HepG2 (cell line): ENCODE measurements at regions not wholly inside any gene's neighbourhood (a gene's known extent, or its start where the extent isn't known, plus 50 kb on each side); places are given as distances from the start of the nearest gene placed in this dataset.

Experiments
- ATAC-seq: fragments of 200-7000 bp; cut with Tn5 transposase; 3 replicates; pipeline ENCODE4 v1.9.1; 2020; ENCODE audit warnings: mild to moderate bottlenecking, moderate library complexity
- BruUV-seq: library from RNA; stranded (reverse); fragments of 400-500 nt; replicated peaks from 2 replicates; lab custom pipeline; 2021; lab: Mats Ljungman, UMichigan
- CTCF ChIA-PET: fragments of 300-600 bp; formaldehyde crosslinking; extraction: SDS; loops from one replicate; lab custom pipeline; 2021; ENCODE audit warnings: low total read pairs, inconsistent platforms, low intra/inter-chr PET ratio; lab: Yijun Ruan, JAX
- POLR2A ChIA-PET: fragments of 350-600 bp; sonication (Branson Sonifier 250); formaldehyde crosslinking; loops from one replicate; lab custom pipeline; 2020; ENCODE audit warnings: antibody characterized with exemption, inconsistent platforms; lab: Yijun Ruan, JAX
- DNase-seq: peaks from one replicate; pipeline ENCODE4 v3.0.0-alpha.2; 2015; ENCODE audit warnings: low spot score
- FAIRE-seq: peaks from 3 replicates; lab custom pipeline; 2011; peaks lifted over from hg19 to GRCh38; lab: Jason Lieb, UNC
- H2AFZ ChIP-seq: one replicate; pipeline ENCODE4 v1.6.1; 2011; ENCODE audit warnings: low read length, inconsistent platforms
- H3K27ac ChIP-seq: fragments of 300-600 bp; 3 replicates; pipeline ENCODE4 v1.8.0; 2011; ENCODE audit warnings: mixed run types, mild to moderate bottlenecking, mixed read lengths, low read length, inconsistent platforms; ENCODE audit not compliant: insufficient read depth; ENCODE audit errors: extremely low read length
- H3K27me3 ChIP-seq, 2 experiments: fragments of 200-600 bp in 1 of 2; 2 replicates in 1 of 2; 3 replicates in 1 of 2; pipeline versions ENCODE4 v1.6.0 to v1.8.0; 2011; ENCODE audit warnings: low read length in 2 of 2, mild to moderate bottlenecking in 2 of 2, moderate library complexity in 2 of 2, inconsistent platforms in 1 of 2; ENCODE audit not compliant: insufficient read depth in 2 of 2, control insufficient read depth in 1 of 2
- H3K36me3 ChIP-seq, 2 experiments: fragments of 200-600 bp in 1 of 2; replicated peaks in 1 of 2; 2 replicates in 1 of 2; 3 replicates in 1 of 2; pipeline versions ENCODE4 v1.5.1 to v1.8.0; 2011; ENCODE audit warnings: low read length in 2 of 2, inconsistent platforms in 1 of 2; ENCODE audit not compliant: insufficient read depth in 2 of 2, control insufficient read depth in 1 of 2
- H3K4me1 ChIP-seq: 2 replicates; pipeline ENCODE4 v1.5.1; 2012; ENCODE audit warnings: low read length, inconsistent platforms; ENCODE audit not compliant: insufficient read depth
- H3K4me2 ChIP-seq: 2 replicates; pipeline ENCODE4 v1.6.0; 2011; ENCODE audit warnings: low read depth, low read length, inconsistent platforms
- H3K4me3 ChIP-seq, 3 experiments: fragments of 200-600 bp in 1 of 3; sonication (generic), shearing (Covaris generic) in 1 of 3; replicated peaks in 1 of 3; 2 replicates each; pipeline ENCODE4 v1.5.1; 2011 to 2016; ENCODE audit warnings: low read length in 3 of 3, inconsistent platforms in 2 of 3, low read depth in 2 of 3, mild to moderate bottlenecking in 2 of 3, control low read depth in 1 of 3, mixed read lengths in 1 of 3; ENCODE audit not compliant: insufficient read depth in 1 of 3
- H3K79me2 ChIP-seq: one replicate; pipeline ENCODE4 v1.6.1; 2011; ENCODE audit warnings: low read length, inconsistent platforms; ENCODE audit not compliant: insufficient read depth
- H3K9ac ChIP-seq: 2 replicates; pipeline ENCODE4 v1.6.0; 2011; ENCODE audit warnings: mild to moderate bottlenecking, low read depth, low read length, inconsistent platforms; ENCODE audit not compliant: insufficient read depth
- H3K9me3 ChIP-seq: 2 replicates; pipeline ENCODE4 v1.5.1; 2012; ENCODE audit warnings: mild to moderate bottlenecking, low read length
- H4K20me1 ChIP-seq: 2 replicates; pipeline ENCODE4 v1.6.0; 2011; ENCODE audit warnings: inconsistent platforms, mild to moderate bottlenecking, low read length, moderate library complexity; ENCODE audit not compliant: insufficient read depth
- ARNTL ChIP-seq: sonication (generic); formaldehyde crosslinking; IDR thresholded peaks from 2 replicates; pipeline ENCODE4 v1.4.0; 2020; ENCODE audit warnings: mild to moderate bottlenecking, missing genetic modification reagents
- GABPB1 ChIP-seq: IDR thresholded peaks from 2 replicates; pipeline ENCODE4 v1.6.1; 2016; ENCODE audit warnings: mild to moderate bottlenecking, missing genetic modification reagents, moderate library complexity, missing compliant biosample characterization
- KAT8 ChIP-seq: IDR thresholded peaks from 2 replicates; pipeline ENCODE4 v1.6.1; 2016; ENCODE audit warnings: missing genetic modification reagents, missing compliant biosample characterization
- SCMH1 ChIP-seq: sonication (generic); formaldehyde crosslinking; IDR thresholded peaks from 2 replicates; pipeline ENCODE4 v1.9.0; 2021; ENCODE audit warnings: missing genetic modification reagents, mild to moderate bottlenecking, borderline replicate concordance
- SNAI1 ChIP-seq: sonication (generic); formaldehyde crosslinking; IDR thresholded peaks from 2 replicates; pipeline ENCODE4 v1.5.0; 2020; ENCODE audit warnings: mild to moderate bottlenecking, missing genetic modification reagents, borderline replicate concordance
- SNAPC2 ChIP-seq: sonication (generic); formaldehyde crosslinking; IDR thresholded peaks from 2 replicates; pipeline ENCODE4 v1.8.1; 2022; ENCODE audit warnings: mild to moderate bottlenecking, missing genetic modification reagents
- TSC22D2 ChIP-seq: sonication (generic); formaldehyde crosslinking; IDR thresholded peaks from 2 replicates; pipeline ENCODE4 v1.5.1; 2020; ENCODE audit warnings: missing genetic modification reagents, mild to moderate bottlenecking, borderline replicate concordance
- ZFAT ChIP-seq: sonication (generic); formaldehyde crosslinking; conservative IDR thresholded peaks from 2 replicates; pipeline ENCODE4 v1.8.1; 2023; ENCODE audit warnings: missing genetic modification reagents, inconsistent platforms
- ZKSCAN5 ChIP-seq: sonication (generic); formaldehyde crosslinking; IDR thresholded peaks from 2 replicates; pipeline ENCODE4 v1.5.1; 2020; ENCODE audit warnings: mild to moderate bottlenecking, missing genetic modification reagents
- ZNF17 ChIP-seq: sonication (generic); formaldehyde crosslinking; IDR thresholded peaks from 2 replicates; pipeline ENCODE4 v1.5.0; 2020; ENCODE audit warnings: mild to moderate bottlenecking, missing genetic modification reagents
- ZNF792 ChIP-seq: IDR thresholded peaks from 2 replicates; pipeline ENCODE4 v1.6.1; 2016
- ZNF883 ChIP-seq: sonication (generic); formaldehyde crosslinking; IDR thresholded peaks from 2 replicates; pipeline ENCODE4 v1.5.1; 2020; ENCODE audit warnings: mild to moderate bottlenecking, missing genetic modification reagents; ENCODE audit errors: not compliant biosample characterization
- ZSCAN25 ChIP-seq: sonication (generic); formaldehyde crosslinking; IDR thresholded peaks from 2 replicates; pipeline ENCODE4 v1.8.0; 2022; ENCODE audit warnings: mild to moderate bottlenecking, missing genetic modification reagents
- WGBS: methylation state at CpG from one replicate; pipeline ENCODE4 v1.1.6; 2017; ENCODE audit warnings: low lambda C conversion rate; 5-methylcytosine and 5-hydroxymethylcytosine counted together
- in situ Hi-C: cut with HindIII; loops from 2 replicates; pipeline ENCODE4 v1.10.0; 2017; ENCODE audit warnings: low pct_unique_long_range_greater_than_20kb; ENCODE audit not compliant: extremely low pct_ligation_motif_present
- intact Hi-C: fragments of 100-400 bp; cut with micrococcal nuclease; formaldehyde crosslinking; loops from one replicate; pipeline ENCODE4 v1.10.0; 2022; ENCODE audit not compliant: unreplicated experiment
- TF ChIP-seq, protein P1 (sequence below): IDR thresholded peaks from 2 replicates; pipeline ENCODE4 v1.6.1; 2016; ENCODE audit warnings: low read depth

DNA sequence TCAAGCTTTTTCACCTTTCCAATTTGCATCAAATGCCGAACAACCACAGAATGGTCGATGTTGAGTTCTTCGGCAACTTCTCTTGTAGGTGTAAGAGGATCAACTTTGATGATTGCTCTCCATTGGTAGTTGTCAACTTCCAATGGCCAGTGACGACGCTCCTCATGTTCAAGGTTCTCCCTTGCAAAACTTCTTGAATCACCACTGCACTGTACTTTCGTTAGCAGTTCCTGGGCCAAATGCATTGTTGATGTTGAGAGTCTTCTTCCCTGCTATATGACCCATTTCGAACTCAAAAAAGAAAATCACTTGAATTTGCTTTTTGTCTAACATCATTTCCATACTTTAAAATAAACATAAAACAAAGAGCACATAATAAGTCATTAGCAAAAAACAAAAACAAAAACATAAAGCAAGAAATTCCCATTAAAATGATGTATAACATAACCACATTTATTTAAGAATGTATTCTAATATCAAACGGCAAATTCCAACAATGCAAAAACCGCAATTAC, 71.2 kb upstream of the AP4E1 start (continued):
- TF ChIP-seq, protein P1, sequence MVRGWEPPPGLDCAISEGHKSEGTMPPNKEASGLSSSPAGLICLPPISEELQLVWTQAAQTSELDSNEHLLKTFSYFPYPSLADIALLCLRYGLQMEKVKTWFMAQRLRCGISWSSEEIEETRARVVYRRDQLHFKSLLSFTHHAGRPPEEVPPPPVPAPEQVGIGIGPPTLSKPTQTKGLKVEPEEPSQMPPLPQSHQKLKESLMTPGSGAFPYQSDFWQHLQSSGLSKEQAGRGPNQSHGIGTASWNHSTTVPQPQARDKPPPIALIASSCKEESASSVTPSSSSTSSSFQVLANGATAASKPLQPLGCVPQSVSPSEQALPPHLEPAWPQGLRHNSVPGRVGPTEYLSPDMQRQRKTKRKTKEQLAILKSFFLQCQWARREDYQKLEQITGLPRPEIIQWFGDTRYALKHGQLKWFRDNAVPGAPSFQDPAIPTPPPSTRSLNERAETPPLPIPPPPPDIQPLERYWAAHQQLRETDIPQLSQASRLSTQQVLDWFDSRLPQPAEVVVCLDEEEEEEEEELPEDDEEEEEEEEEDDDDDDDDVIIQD (CRISPR knock-in tag) = no peak
- TF ChIP-seq SCMH1 (CRISPR knock-in tag) (no peak), ARNTL (CRISPR knock-in tag) (no peak)

DNA sequence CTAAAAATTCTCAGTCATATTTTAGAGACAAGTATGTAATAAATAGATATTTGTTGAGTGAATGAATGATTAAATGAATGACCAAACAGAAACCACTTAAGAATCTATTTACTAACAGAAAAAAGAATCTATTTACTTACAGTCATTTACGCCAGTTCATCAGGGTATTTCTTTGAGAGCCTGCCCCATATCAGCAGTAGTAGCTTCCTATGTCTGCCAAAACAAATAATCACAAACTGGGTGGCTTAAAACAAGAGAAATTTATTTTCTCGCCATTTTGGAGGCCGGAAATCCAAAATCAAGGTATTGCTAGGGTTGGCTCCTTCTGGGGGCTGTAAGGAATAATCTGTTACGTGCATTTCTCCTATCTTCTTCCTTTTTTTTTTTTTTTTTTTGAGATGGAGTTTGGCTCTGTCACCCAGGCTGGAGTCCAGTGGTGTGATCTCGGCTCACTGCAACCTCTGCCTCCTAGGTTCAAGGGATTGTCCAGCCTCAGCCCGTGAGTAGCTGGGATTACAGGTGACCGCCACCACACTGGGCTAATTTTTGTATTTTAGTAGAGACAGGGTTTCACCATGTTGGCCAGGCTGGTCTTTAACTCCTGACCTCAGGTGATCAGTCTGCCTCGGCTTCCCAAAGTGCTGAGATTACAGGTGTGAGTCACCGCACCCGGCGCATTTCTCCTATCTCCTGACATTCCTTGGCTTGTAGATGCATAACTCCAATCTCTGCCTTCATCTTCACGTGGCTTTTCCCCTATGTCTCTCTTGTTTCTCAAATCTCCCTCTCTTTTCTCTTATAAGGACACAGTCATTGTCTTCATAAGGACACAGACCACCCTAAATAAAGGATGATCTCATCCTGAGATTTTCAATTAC, 65.2 kb upstream of the SPPL2A start:
- H3K27me3 ChIP-seq = no peaks in the 10 kb centered on the region
- H3K79me2 ChIP-seq = no peaks in the 10 kb centered on the region
- H3K4me1 ChIP-seq = peaks cover 21% of the 10 kb centered on the region
- TF ChIP-seq TSC22D2 (CRISPR knock-in tag) (no peak), ZSCAN25 (no peak), SNAI1 (no peak), SNAPC2 (no peak), ZFAT (no peak), ZNF17 (no peak), KAT8 (CRISPR knock-in tag) (no peak), ZNF883 (no peak), ZKSCAN5 (CRISPR knock-in tag) (no peak), ZNF792 (CRISPR knock-in tag) (no peak), GABPB1 (no peak)
- WGBS = 17% methylated on average over 12 of the region's 12 CpGs
- no peaks in the 10 kb centered on the region for H3K9me3 ChIP-seq
- no TSS peak for BruUV-seq
- DNase-seq = no peak
- ATAC-seq = no peak; the same call in 2 of the 3 replicates
- H3K36me3 ChIP-seq = no peaks in the 10 kb centered on the region
- FAIRE-seq = no peak
- peak overlapping the region; percentile 23; the same call in 1 of the 2 replicates for H3K4me2 ChIP-seq
- in situ Hi-C loops = no loop called here
- H3K27ac ChIP-seq = no peak overlapping the region
- no peak overlapping the region for H3K9ac ChIP-seq
- ChIA-PET CTCF (no interaction called here), POLR2A (no interaction called here)
- no peak overlapping the region for H2AFZ ChIP-seq
- intact Hi-C loops = no loop called here
- H3K4me3 ChIP-seq = no peak overlapping the region
- no peaks in the 10 kb centered on the region for H4K20me1 ChIP-seq
